Hematopoietic multipotent progenitor cell treated with erythropoietin and hydrocortisone succinate and interleukin-3 and kit ligand, for 17 days (in vitro differentiated cells): ENCODE measurements at regions not wholly inside any gene's neighbourhood (a gene's known extent, or its start where the extent isn't known, plus 50 kb on each side); places are given as distances from the start of the nearest gene placed in this dataset.
"Not testable (repeated sequence)": the region's sequence is repeated elsewhere in the genome, so short reads cannot be mapped to it uniquely, and the experiment has no call there.

ENCODE experiments used
- DNase-seq: peaks from one replicate; pipeline ENCODE4 v3.0.0-alpha.2; 2015; ENCODE audit warnings: low spot score

- no peak for DNase-seq
Measured at GRCh38 chr6:147911686-147912085, 403.2 kb downstream of the SAMD5 start.

GRCh38 chr6:147922799-147923198 is 414.3 kb downstream of the SAMD5 start:
- DNase-seq: no peak

GRCh38 chr6:147924598-147924997 is 416.1 kb downstream of the SAMD5 start:
- no peak for DNase-seq

- DNase-seq: no peak
Measured at GRCh38 chr6:147925826-147926225, 416.8 kb upstream of the SASH1 start.

GRCh38 chr6:147930745-147931144 is 411.9 kb upstream of the SASH1 start:
- DNase-seq: no peak

GRCh38 chr6:147933224-147933623 is 409.4 kb upstream of the SASH1 start:
- no peak for DNase-seq

- DNase-seq: no peak
Measured at GRCh38 chr6:147935656-147936055, 407.0 kb upstream of the SASH1 start.

GRCh38 chr6:147936703-147937470 is 405.8 kb upstream of the SASH1 start:
- DNase-seq: no peak

GRCh38 chr6:147941143-147941542 is 401.5 kb upstream of the SASH1 start:
- no peak for DNase-seq

- DNase-seq: no peak
Measured at GRCh38 chr6:147942363-147942762, 400.3 kb upstream of the SASH1 start.

GRCh38 chr6:147944122-147944521 is 398.5 kb upstream of the SASH1 start:
- no peak for DNase-seq

GRCh38 chr6:147947521-147947920 is 395.1 kb upstream of the SASH1 start:
- no peak for DNase-seq

- no peak for DNase-seq
Measured at GRCh38 chr6:147949981-147950622, 392.5 kb upstream of the SASH1 start.

- no peak for DNase-seq
Measured at GRCh38 chr6:147950623-147950987, 392.0 kb upstream of the SASH1 start.

GRCh38 chr6:147951726-147952125 is 390.9 kb upstream of the SASH1 start:
- no peak for DNase-seq

- no peak for DNase-seq
Measured at GRCh38 chr6:147954938-147955337, 387.7 kb upstream of the SASH1 start.

- DNase-seq: no peak
Measured at GRCh38 chr6:147958683-147959082, 384.0 kb upstream of the SASH1 start.

- DNase-seq: no peak
Measured at GRCh38 chr6:147961481-147962141, 381.0 kb upstream of the SASH1 start.

- DNase-seq: not testable (repeated sequence)
Measured at GRCh38 chr6:147965448-147965847, 377.2 kb upstream of the SASH1 start.

GRCh38 chr6:147970970-147971369 is 371.7 kb upstream of the SASH1 start:
- no peak for DNase-seq

- DNase-seq: no peak
Measured at GRCh38 chr6:147972448-147972847, 370.2 kb upstream of the SASH1 start.

- DNase-seq: no peak
Measured at GRCh38 chr6:147973806-147974205, 368.8 kb upstream of the SASH1 start.

- DNase-seq: no peak
Measured at GRCh38 chr6:147974376-147974775, 368.3 kb upstream of the SASH1 start.
